HCT116 (cell line): ENCODE measurements at regions not wholly inside any gene's neighbourhood (a gene's known extent, or its start where the extent isn't known, plus 50 kb on each side); places are given as distances from the start of the nearest gene placed in this dataset.
A peak's percentile ranks its signal among the peaks of the same experiment; 100 is the strongest.

ENCODE experiments used
- ATAC-seq: fragments of 200-7000 bp; cut with Tn5 transposase; 2 replicates; pipeline ENCODE4 v1.9.1; 2020; ENCODE audit warnings: mild to moderate bottlenecking, moderate library complexity
- BruUV-seq: library from RNA; stranded (reverse); fragments of 400-500 nt; replicated peaks from 2 replicates; lab custom pipeline; 2021; lab: Mats Ljungman, UMichigan
- CTCF ChIA-PET: fragments of 300-600 bp; sonication (Branson Sonifier 250); formaldehyde crosslinking; loops from one replicate; lab custom pipeline; 2021; ENCODE audit warnings: antibody characterized with exemption; lab: Charles Lee
- POLR2A ChIA-PET: fragments of 300-600, 350-600 bp; sonication (Branson Sonifier 250); formaldehyde crosslinking; loops from one replicate; lab custom pipeline; 2021; ENCODE audit warnings: antibody characterized with exemption; lab: Charles Lee
- RAD21 ChIA-PET, 2 experiments: fragments of 300-600 bp; sonication (Branson Sonifier 250); formaldehyde crosslinking; loops; one replicate each; lab custom pipeline; 2023; ENCODE audit warnings: low total read pairs in 2 of 2; ENCODE audit not compliant: uncharacterized antibody in 2 of 2, unreplicated experiment in 2 of 2, low non-redundant PET in 1 of 2; lab: Charles Lee
- DNase-seq: peaks from one replicate; pipeline ENCODE4 v3.0.0-alpha.2; 2010; ENCODE audit warnings: low read depth, low spot score
- H2AFZ ChIP-seq: fragments of 200-600 bp; shearing (Covaris generic), sonication (generic); 2 replicates; pipeline ENCODE4 v1.6.1; 2017; ENCODE audit warnings: low read depth, mixed run types, mixed read lengths, antibody characterized with exemption, low read length; ENCODE audit not compliant: poor library complexity, severe bottlenecking
- H3K27ac ChIP-seq: 2 replicates; pipeline ENCODE4 v1.5.1; 2012; ENCODE audit warnings: low read depth, low read length
- H3K27me3 ChIP-seq: fragments of 200-600 bp; sonication (generic); 2 replicates; pipeline ENCODE4 v1.6.1; 2016; ENCODE audit warnings: mixed run types, low read length, mixed read lengths; ENCODE audit not compliant: insufficient read depth
- H3K36me3 ChIP-seq, 2 experiments: fragments of 200-500 bp in 1 of 2; fragments of 200-600 bp in 1 of 2; sonication (Bioruptor generic) in 1 of 2; sonication (generic) in 1 of 2; 2 replicates each; pipeline versions ENCODE4 v1.5.1 to v1.6.1; 2014 to 2016; ENCODE audit warnings: low read length in 2 of 2, inconsistent platforms in 1 of 2, mixed read lengths in 1 of 2, mixed run types in 1 of 2; ENCODE audit not compliant: insufficient read depth in 2 of 2, control insufficient read depth in 1 of 2
- H3K4me1 ChIP-seq, 2 experiments: fragments of 200-600 bp in 1 of 2; sonication (generic) in 1 of 2; 2 replicates each; pipeline versions ENCODE4 v1.5.1 to v1.6.1; 2012 to 2017; ENCODE audit warnings: low read length in 2 of 2, inconsistent platforms in 1 of 2, mild to moderate bottlenecking in 1 of 2, mixed read lengths in 1 of 2, mixed run types in 1 of 2, moderate library complexity in 1 of 2; ENCODE audit not compliant: insufficient read depth in 2 of 2, control insufficient read depth in 1 of 2
- H3K4me2 ChIP-seq: fragments of 200-600 bp; sonication (generic); 2 replicates; pipeline ENCODE4 v1.6.1; 2017; ENCODE audit warnings: mixed run types, low read length, mixed read lengths
- H3K4me3 ChIP-seq, 2 experiments: fragments of 200-600 bp in 1 of 2; sonication (generic) in 1 of 2; replicated peaks in 1 of 2; 2 replicates each; pipeline ENCODE4 v1.5.1; 2011 to 2016; ENCODE audit warnings: low read length in 2 of 2, control low read depth in 1 of 2, low read depth in 1 of 2, mild to moderate bottlenecking in 1 of 2, mixed read lengths in 1 of 2, mixed run types in 1 of 2
- H3K79me2 ChIP-seq: fragments of 200-600 bp; sonication (generic); 2 replicates; pipeline ENCODE4 v1.6.1; 2017; ENCODE audit warnings: mild to moderate bottlenecking, mixed run types, low read length, moderate library complexity, mixed read lengths; ENCODE audit not compliant: insufficient read depth
- H3K9ac ChIP-seq: fragments of 200-600 bp; sonication (generic); 2 replicates; pipeline ENCODE4 v1.6.1; 2016; ENCODE audit warnings: low read length, mixed read lengths
- H3K9me2 ChIP-seq: fragments of 200-600 bp; sonication (generic), shearing (Covaris generic); 2 replicates; pipeline ENCODE4 v1.6.1; 2017; ENCODE audit warnings: mixed run types, mild to moderate bottlenecking, moderate library complexity; ENCODE audit not compliant: insufficient read depth
- H3K9me3 ChIP-seq, 2 experiments: fragments of 200-500 bp in 1 of 2; fragments of 200-600 bp in 1 of 2; sonication (Bioruptor generic) in 1 of 2; sonication (generic) in 1 of 2; 2 replicates each; pipeline ENCODE4 v1.6.1; 2014 to 2017; ENCODE audit warnings: low read length in 2 of 2, mixed read lengths in 2 of 2, inconsistent platforms in 1 of 2, low read depth in 1 of 2, mild to moderate bottlenecking in 1 of 2, mixed run types in 1 of 2, moderate library complexity in 1 of 2; ENCODE audit not compliant: control insufficient read depth in 1 of 2, insufficient read depth in 1 of 2
- H4K20me1 ChIP-seq: fragments of 200-600 bp; sonication (generic), shearing (Covaris generic); 2 replicates; pipeline ENCODE4 v1.6.1; 2017; ENCODE audit warnings: mixed run types, mild to moderate bottlenecking, moderate library complexity; ENCODE audit not compliant: insufficient read depth
- CEBPB ChIP-seq: IDR thresholded peaks from 2 replicates; pipeline ENCODE4 v1.6.1; 2012; ENCODE audit warnings: low read depth
- ELF1 ChIP-seq: IDR thresholded peaks from 2 replicates; pipeline ENCODE4 v1.6.1; 2012; ENCODE audit warnings: low read depth, borderline replicate concordance
- EZH2 ChIP-seq: fragments of 200-600 bp; sonication (generic); IDR thresholded peaks from 2 replicates; pipeline ENCODE4 v1.6.1; 2017; ENCODE audit warnings: antibody characterized with exemption, mixed run types
- FOSL1 ChIP-seq: IDR thresholded peaks from 2 replicates; pipeline ENCODE4 v1.6.1; 2012; ENCODE audit warnings: low read depth
- JUND ChIP-seq: IDR thresholded peaks from 2 replicates; pipeline ENCODE4 v1.6.1; 2012
- RAD21 ChIP-seq: IDR thresholded peaks from 2 replicates; pipeline ENCODE4 v1.6.1; 2012; ENCODE audit warnings: low read depth, mild to moderate bottlenecking
- SP1 ChIP-seq: IDR thresholded peaks from 2 replicates; pipeline ENCODE4 v1.6.1; 2012; ENCODE audit warnings: low read depth
- SRF ChIP-seq: IDR thresholded peaks from 2 replicates; pipeline ENCODE4 v1.6.1; 2012; ENCODE audit warnings: low read depth
- TCF7L2 ChIP-seq: IDR thresholded peaks from 2 replicates; pipeline ENCODE4 v1.7.0; 2011; ENCODE audit warnings: borderline replicate concordance, inconsistent platforms; ENCODE audit not compliant: insufficient read depth, insufficient read length; ENCODE audit errors: extremely low read depth
- YY1 ChIP-seq: IDR thresholded peaks from 2 replicates; pipeline ENCODE4 v1.6.1; 2011; ENCODE audit warnings: low read length, low read depth, moderate library complexity, mild to moderate bottlenecking; ENCODE audit not compliant: insufficient replicate concordance; ENCODE audit errors: extremely low read depth
- ZNF274 ChIP-seq: fragments of 200-500 bp; sonication (Bioruptor generic); IDR thresholded peaks from 2 replicates; pipeline ENCODE4 v1.6.1; 2014; ENCODE audit warnings: mild to moderate bottlenecking, low read depth, low read length, inconsistent platforms
- intact Hi-C: fragments of 100-400 bp; cut with micrococcal nuclease; formaldehyde crosslinking; loops from 2 replicates; pipeline ENCODE4 v1.10.0; 2022
- TF ChIP-seq, protein P1 (sequence below): IDR thresholded peaks from 2 replicates; pipeline ENCODE4 v1.6.1; 2012
- TF ChIP-seq, protein P2 (sequence below): IDR thresholded peaks from 2 replicates; pipeline ENCODE4 v1.6.1; 2011; ENCODE audit warnings: mild to moderate bottlenecking, low read length, moderate library complexity; ENCODE audit not compliant: insufficient replicate concordance; ENCODE audit errors: extremely low read depth
- TF ChIP-seq, protein P3 (sequence below): IDR thresholded peaks from 2 replicates; pipeline ENCODE4 v1.6.1; 2012; ENCODE audit warnings: low read depth
- TF ChIP-seq, protein P4 (sequence below), 3 experiments: fragments of 200-600 bp in 1 of 3; sonication (generic) in 1 of 3; IDR thresholded peaks in 2 of 3; conservative IDR thresholded peaks in 1 of 3; 2 replicates each; pipeline ENCODE4 v1.5.1; 2012 to 2017; ENCODE audit warnings: low read depth in 2 of 3, low read length in 2 of 3, antibody characterized with exemption in 1 of 3, borderline replicate concordance in 1 of 3, control low read depth in 1 of 3, mild to moderate bottlenecking in 1 of 3, mixed read lengths in 1 of 3, mixed run types in 1 of 3, moderate library complexity in 1 of 3; ENCODE audit not compliant: insufficient read depth in 1 of 3

DNA sequence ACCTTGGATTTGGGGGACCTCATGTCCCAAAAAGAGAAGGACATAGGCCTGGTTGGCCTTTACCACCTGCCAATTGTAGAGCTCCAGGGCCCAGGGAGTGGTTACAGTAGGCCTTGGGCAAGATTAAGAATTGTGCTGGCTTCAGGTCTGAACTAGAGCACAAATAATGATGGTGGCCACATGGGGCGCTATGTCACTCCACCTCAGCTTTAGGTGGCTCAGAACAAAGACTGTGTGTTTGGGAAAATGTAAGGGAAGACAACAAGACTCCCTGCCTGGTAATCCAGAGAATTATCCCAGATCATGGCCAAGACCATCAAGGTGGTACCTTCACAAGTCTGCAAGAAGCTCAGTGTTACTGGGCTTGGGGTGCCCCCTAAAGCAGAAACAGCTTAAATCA, 224.9 kb upstream of the OPRM1 start:
- intact Hi-C loops, result no loop called here
- CTCF ChIA-PET, result interaction anchor here (0.9 to 1.7 kb wide), 6 partner anchors 12 to 134 kb away, joined by 3 to 5 read pairs (median 3); no protein-coding TSS in a partner anchor
- no peaks in the 10 kb centered on the region for H3K9me2 ChIP-seq
- no peaks in the 10 kb centered on the region for H4K20me1 ChIP-seq
- no peak overlapping the region for H3K4me3 ChIP-seq
- ATAC-seq (peak; percentile 80), DNase-seq (no peak)
- TF ChIP-seq ZNF274, result no peak
- TF ChIP-seq, protein P1, sequence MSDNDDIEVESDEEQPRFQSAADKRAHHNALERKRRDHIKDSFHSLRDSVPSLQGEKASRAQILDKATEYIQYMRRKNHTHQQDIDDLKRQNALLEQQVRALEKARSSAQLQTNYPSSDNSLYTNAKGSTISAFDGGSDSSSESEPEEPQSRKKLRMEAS, result no peak
- no peak for TF ChIP-seq JUND
- TF ChIP-seq FOSL1, result no peak
- TF ChIP-seq CEBPB, result no peak
- TF ChIP-seq RAD21, result peak; percentile 11; the same call in 1 of the 2 replicates
- TF ChIP-seq, protein P2, sequence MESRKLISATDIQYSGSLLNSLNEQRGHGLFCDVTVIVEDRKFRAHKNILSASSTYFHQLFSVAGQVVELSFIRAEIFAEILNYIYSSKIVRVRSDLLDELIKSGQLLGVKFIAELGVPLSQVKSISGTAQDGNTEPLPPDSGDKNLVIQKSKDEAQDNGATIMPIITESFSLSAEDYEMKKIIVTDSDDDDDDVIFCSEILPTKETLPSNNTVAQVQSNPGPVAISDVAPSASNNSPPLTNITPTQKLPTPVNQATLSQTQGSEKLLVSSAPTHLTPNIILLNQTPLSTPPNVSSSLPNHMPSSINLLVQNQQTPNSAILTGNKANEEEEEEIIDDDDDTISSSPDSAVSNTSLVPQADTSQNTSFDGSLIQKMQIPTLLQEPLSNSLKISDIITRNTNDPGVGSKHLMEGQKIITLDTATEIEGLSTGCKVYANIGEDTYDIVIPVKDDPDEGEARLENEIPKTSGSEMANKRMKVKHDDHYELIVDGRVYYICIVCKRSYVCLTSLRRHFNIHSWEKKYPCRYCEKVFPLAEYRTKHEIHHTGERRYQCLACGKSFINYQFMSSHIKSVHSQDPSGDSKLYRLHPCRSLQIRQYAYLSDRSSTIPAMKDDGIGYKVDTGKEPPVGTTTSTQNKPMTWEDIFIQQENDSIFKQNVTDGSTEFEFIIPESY, result no peak
- no peak for TF ChIP-seq YY1
- no peak for TF ChIP-seq EZH2
- TF ChIP-seq, protein P3, sequence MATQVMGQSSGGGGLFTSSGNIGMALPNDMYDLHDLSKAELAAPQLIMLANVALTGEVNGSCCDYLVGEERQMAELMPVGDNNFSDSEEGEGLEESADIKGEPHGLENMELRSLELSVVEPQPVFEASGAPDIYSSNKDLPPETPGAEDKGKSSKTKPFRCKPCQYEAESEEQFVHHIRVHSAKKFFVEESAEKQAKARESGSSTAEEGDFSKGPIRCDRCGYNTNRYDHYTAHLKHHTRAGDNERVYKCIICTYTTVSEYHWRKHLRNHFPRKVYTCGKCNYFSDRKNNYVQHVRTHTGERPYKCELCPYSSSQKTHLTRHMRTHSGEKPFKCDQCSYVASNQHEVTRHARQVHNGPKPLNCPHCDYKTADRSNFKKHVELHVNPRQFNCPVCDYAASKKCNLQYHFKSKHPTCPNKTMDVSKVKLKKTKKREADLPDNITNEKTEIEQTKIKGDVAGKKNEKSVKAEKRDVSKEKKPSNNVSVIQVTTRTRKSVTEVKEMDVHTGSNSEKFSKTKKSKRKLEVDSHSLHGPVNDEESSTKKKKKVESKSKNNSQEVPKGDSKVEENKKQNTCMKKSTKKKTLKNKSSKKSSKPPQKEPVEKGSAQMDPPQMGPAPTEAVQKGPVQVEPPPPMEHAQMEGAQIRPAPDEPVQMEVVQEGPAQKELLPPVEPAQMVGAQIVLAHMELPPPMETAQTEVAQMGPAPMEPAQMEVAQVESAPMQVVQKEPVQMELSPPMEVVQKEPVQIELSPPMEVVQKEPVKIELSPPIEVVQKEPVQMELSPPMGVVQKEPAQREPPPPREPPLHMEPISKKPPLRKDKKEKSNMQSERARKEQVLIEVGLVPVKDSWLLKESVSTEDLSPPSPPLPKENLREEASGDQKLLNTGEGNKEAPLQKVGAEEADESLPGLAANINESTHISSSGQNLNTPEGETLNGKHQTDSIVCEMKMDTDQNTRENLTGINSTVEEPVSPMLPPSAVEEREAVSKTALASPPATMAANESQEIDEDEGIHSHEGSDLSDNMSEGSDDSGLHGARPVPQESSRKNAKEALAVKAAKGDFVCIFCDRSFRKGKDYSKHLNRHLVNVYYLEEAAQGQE, result no peak
- TF ChIP-seq SRF, result no peak
- no peak for TF ChIP-seq TCF7L2
- TF ChIP-seq ELF1, result no peak
- TF ChIP-seq SP1, result no peak
- TF ChIP-seq, protein P4, sequence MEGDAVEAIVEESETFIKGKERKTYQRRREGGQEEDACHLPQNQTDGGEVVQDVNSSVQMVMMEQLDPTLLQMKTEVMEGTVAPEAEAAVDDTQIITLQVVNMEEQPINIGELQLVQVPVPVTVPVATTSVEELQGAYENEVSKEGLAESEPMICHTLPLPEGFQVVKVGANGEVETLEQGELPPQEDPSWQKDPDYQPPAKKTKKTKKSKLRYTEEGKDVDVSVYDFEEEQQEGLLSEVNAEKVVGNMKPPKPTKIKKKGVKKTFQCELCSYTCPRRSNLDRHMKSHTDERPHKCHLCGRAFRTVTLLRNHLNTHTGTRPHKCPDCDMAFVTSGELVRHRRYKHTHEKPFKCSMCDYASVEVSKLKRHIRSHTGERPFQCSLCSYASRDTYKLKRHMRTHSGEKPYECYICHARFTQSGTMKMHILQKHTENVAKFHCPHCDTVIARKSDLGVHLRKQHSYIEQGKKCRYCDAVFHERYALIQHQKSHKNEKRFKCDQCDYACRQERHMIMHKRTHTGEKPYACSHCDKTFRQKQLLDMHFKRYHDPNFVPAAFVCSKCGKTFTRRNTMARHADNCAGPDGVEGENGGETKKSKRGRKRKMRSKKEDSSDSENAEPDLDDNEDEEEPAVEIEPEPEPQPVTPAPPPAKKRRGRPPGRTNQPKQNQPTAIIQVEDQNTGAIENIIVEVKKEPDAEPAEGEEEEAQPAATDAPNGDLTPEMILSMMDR (IDR thresholded peaks at IDR 0.05 in 2 of 3, conservative IDR thresholded peaks at IDR 0.05 in 1 of 3; ENCODE audit: borderline replicate concordance in 1 of 3, insufficient read depth in 1 of 3, low read depth in 2 of 3, low read length in 2 of 3), result peak in 2 of 3 experiments; percentile 59 to 61; a peak in 4 of 6 replicates
- no peak overlapping the region for H3K9ac ChIP-seq
- POLR2A ChIA-PET, result no interaction called here
- H3K4me1 ChIP-seq, result no peaks in the 10 kb centered on the region
- H3K27ac ChIP-seq, result no peak overlapping the region
- H3K9me3 ChIP-seq, result no peaks in the 10 kb centered on the region
- H3K27me3 ChIP-seq, result no peaks in the 10 kb centered on the region
- no peaks in the 10 kb centered on the region for H3K36me3 ChIP-seq
- no peak overlapping the region for H2AFZ ChIP-seq
- no TSS peak for BruUV-seq
- RAD21 ChIA-PET, result no interaction called here
- H3K79me2 ChIP-seq, result no peaks in the 10 kb centered on the region
- no peak overlapping the region for H3K4me2 ChIP-seq
